Fibroblast of gingiva (primary cell): ENCODE measurements at regions not wholly inside any gene's neighbourhood (a gene's known extent, or its start where the extent isn't known, plus 50 kb on each side); places are given as distances from the start of the nearest gene placed in this dataset.
"Not testable (repeated sequence)": the region's sequence is repeated elsewhere in the genome, so short reads cannot be mapped to it uniquely, and the experiment has no call there.

Experiments
- DNase-seq: peaks from one replicate; pipeline ENCODE4 v3.0.0-alpha.2; 2011; ENCODE audit warnings: low read depth

GRCh38 chr6:57985734-57986133 lies 668.3 kb downstream of the PRIM2 start:
- DNase-seq, result not testable (repeated sequence)

- not testable (repeated sequence) for DNase-seq
Measured at GRCh38 chr6:57986584-57986983, 669.2 kb downstream of the PRIM2 start.

- not testable (repeated sequence) for DNase-seq
Measured at GRCh38 chr6:57989520-57990080, 672.2 kb downstream of the PRIM2 start.

GRCh38 chr6:57998858-57999619 lies 681.6 kb downstream of the PRIM2 start:
- DNase-seq, result not testable (repeated sequence)

- not testable (repeated sequence) for DNase-seq
Measured at GRCh38 chr6:58000233-58000632, 682.8 kb downstream of the PRIM2 start.

DNA sequence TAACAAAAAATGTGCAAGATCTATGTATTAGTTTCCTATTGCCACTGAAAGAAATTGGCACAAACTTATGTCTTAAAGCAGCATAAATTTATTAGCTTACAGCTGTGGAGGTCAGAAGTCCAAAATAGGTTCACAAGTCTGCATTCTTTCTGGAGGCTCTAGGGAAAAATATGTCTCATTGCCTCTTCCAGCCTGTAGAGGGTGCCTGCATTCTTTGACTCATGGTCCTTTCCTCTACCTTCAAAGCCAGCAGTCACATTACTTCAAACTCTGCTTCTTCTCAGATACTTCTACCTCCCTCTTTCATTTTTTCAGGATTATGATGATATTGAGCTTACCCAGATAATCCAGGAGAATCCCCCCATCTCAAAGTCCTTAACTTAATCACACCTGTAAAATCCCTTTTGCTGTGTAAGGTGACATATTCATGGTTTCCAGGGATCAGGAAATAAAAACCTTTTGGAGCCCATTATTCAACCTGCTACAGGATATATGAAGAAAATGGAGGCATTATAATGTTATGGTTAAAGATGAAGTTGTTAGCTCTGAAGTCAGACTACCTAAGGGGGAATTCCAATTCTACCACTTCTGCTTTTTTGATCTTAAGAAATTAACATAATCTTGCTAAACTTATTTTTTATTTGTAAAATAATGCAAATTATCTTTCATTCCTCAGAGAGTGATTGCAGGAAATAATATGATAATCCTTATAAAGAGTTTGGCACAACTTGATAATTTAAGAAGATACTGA lies 686.2 kb downstream of the PRIM2 start:
- DNase-seq, result not testable (repeated sequence)

DNA sequence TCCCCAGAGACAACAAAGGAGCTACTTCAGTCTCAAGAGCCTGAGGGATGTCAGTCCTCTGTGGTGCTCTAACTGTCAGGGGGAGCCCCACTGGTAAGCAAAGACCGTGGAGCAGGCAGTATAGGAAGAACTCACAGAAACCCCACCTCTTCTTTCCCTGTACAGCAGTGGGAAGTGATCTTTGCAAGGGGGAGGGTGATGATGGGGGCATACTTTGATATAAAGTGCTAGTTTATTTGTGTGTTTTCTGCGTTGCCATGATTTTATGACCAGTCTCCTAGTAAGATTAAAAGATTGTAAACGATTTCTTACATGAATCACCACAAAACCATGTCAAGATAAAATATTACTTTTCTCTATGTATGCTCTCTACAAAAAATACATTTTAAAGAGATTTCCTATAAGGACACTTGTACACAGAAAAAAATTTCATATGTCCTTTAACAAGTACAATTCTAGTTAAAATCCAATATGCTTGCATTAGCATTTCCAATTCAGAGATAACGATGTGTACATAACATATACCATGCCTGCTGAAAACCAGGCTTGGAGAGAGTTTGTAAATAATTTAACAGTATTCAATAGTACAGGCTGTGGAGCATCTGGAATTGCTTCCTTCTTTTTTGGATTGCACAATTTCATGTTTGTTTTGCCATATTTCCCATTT lies 690.0 kb downstream of the PRIM2 start:
- DNase-seq, result not testable (repeated sequence)

DNA sequence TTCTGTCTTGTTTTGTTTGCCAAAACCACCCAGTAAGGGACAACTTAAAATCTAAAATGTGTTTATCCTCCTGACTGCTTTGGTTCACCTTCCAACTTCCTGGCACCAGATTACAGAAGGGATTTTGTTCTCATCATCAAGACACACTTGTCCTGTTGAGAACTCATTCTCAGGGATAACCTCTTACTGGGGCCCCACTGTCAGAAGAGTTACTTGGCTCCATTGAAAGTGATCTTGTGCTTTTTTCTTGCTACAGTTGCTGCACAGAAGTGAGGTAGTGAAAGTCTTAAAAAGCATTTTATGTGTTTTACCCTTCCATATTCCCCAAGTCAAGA lies 690.5 kb downstream of the PRIM2 start:
- DNase-seq, result peak; percentile 1

DNA sequence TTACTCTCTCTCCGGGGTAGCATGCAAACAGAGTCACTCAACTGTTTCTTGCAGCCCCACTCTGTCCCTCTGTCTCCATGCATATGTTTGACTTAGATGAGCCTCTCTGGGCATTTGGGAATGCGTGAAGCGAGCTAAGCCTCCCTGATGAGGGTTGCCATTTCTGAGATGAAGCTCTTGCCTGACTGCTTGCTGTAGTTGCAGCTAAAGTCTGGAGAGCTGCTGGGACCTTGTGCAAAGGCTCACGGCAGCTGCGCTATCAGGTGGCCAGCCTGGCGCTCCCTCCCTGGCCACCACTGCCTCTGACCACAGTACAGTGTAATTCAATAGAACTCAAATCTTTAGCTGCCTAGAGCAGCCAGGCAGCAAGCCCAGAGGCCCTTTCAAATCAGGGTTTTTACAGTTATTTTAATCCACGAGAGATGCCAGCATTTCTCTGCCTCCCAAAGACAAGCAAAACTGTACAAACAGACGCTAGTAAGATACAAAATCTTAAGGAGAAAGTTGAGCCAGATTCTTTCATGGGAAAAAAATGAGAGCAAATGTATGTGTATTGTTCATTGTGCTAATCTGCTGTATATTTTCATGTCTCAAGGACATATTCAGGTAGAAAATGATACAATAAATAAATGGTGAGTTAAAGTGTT lies 694.6 kb downstream of the PRIM2 start:
- DNase-seq, result not testable (repeated sequence)

- not testable (repeated sequence) for DNase-seq
Measured at GRCh38 chr6:58016614-58017013, 699.2 kb downstream of the PRIM2 start.

GRCh38 chr6:58028188-58028587 lies 710.8 kb downstream of the PRIM2 start:
- not testable (repeated sequence) for DNase-seq

DNA sequence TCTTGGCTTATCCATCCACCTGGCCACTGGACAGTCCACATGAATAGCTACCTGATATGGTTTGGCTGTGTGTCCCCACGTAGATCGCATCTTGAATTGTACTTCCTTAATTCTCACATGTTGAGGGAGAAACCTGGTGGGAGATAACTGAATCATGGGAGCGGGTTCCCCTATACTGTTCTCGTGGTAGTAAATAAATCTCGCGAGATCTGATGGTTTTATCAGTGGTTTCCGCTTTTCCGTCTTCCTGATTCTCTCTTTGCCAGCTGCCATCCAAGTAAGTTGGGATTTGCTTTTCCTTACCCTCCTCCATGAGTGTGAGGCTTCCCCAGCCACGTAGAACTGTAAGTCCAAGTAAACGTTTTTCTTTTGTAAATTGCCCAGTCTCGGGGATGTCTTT lies 720.8 kb downstream of the PRIM2 start:
- DNase-seq, result not testable (repeated sequence)

DNA sequence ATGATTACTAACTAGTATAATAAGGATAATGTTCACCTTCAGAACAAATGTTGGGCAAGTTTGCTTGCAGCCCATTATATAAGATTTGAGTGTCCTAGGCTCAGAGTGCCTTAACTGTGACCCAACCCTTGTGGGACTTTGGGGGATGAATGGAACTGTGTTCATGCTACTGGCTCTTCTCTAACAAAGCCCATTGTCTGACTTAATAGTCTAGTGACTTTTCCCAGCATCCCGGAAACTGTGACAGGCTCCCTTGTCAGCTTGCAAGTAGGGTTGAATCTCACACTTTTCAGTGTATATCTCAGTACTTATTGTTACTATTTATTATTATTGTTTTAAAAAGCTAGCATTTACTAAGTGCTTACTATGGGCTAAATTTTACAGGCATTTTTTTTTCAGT lies 729.2 kb downstream of the PRIM2 start:
- DNase-seq, result not testable (repeated sequence)

DNA sequence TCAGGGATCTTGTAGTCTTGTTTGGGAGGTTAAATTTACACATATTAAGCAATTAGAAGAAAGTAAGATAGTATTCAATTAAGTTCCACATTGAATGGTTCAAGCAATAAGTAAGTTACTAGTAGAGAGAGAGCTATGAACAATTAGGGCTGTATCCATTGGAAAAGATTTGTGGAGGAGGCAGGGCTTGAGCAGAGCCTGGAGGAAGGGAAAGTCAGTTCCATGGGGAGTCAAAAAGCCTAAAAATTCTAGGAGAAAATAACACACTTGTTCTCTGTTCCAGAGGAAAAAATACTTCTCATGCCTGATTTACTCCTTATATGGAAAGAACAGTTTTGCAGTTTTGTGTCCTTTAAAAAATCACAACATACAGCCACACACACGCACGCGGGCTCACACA lies 730.0 kb downstream of the PRIM2 start:
- not testable (repeated sequence) for DNase-seq

- not testable (repeated sequence) for DNase-seq
Measured at GRCh38 chr6:58047865-58048264, 730.4 kb downstream of the PRIM2 start.

GRCh38 chr6:58055465-58056176 lies 738.2 kb downstream of the PRIM2 start:
- not testable (repeated sequence) for DNase-seq

GRCh38 chr6:58059701-58060100 lies 742.3 kb downstream of the PRIM2 start:
- not testable (repeated sequence) for DNase-seq

- not testable (repeated sequence) for DNase-seq
Measured at GRCh38 chr6:58063542-58063941, 746.1 kb downstream of the PRIM2 start.

- DNase-seq, result not testable (repeated sequence)
Measured at GRCh38 chr6:58067867-58068548, 750.6 kb downstream of the PRIM2 start.

- no peak for DNase-seq
Measured at GRCh38 chr6:58073263-58073662, 755.8 kb downstream of the PRIM2 start.

DNA sequence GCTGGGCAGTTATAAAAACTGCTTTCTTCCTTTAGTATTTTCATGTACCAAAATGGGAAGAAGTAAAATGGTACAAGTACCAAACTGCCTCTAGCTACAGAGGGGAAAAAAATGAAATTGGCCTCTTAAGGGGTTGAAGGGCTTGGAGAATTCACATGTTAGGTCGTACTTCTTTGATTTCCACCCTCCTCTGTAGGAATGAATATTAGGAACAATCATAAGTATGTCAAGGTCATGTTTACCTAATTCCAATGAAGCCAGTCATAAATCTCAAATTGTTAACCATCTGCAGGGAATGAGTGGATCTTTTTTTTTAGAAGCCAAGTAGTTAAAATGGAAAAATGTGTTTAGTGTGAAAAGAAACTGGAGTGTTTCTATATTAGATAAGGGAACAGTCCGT lies 772.6 kb downstream of the PRIM2 start:
- not testable (repeated sequence) for DNase-seq
